Gastrocnemius medialis (tissue), 4 donors: ENCODE measurements at regions not wholly inside any gene's neighbourhood (a gene's known extent, or its start where the extent isn't known, plus 50 kb on each side); places are given as distances from the start of the nearest gene placed in this dataset.

Experiments used
- ATAC-seq, 2 donors: fragments of 150-250 bp; one replicate each; pipeline ENCODE4 v1.9.1; 2016
- DNase-seq, 2 donors: peaks; one replicate each; pipeline ENCODE4 v3.0.0-alpha.2; 2019
- H3K27ac ChIP-seq, 4 donors: fragments of 200-600 bp; sonication (generic); 1 replicate in 1 of 4; 2 replicates in 3 of 4; pipeline ENCODE4 v1.5.1; 2016 to 2018; ENCODE audit warnings: mild to moderate bottlenecking in 2 of 4, moderate library complexity in 1 of 4
- H3K27me3 ChIP-seq, 3 donors: fragments of 200-600 bp; sonication (generic) in 2 of 3; 1 replicate in 1 of 3; 2 replicates in 2 of 3; pipeline versions ENCODE4 v1.5.1 to v1.6.0; 2016 to 2019; ENCODE audit warnings: mild to moderate bottlenecking in 1 of 3, moderate library complexity in 1 of 3
- H3K36me3 ChIP-seq, 2 donors: fragments of 200-600 bp; sonication (generic) in 1 of 2; one replicate each; pipeline ENCODE4 v1.5.1; 2017 to 2018
- H3K4me1 ChIP-seq, 2 donors: fragments of 200-600 bp; sonication (generic) in 1 of 2; one replicate each; pipeline ENCODE4 v1.5.1; 2016 to 2017; ENCODE audit warnings: mild to moderate bottlenecking in 2 of 2
- H3K4me3 ChIP-seq, 4 donors: fragments of 200-600 bp; sonication (generic) in 3 of 4; 1 replicate in 1 of 4; 2 replicates in 3 of 4; pipeline ENCODE4 v1.5.1; 2016 to 2019; ENCODE audit warnings: mild to moderate bottlenecking in 2 of 4
- H3K9me3 ChIP-seq, 3 donors: fragments of 200-600 bp; sonication (generic) in 2 of 3; 1 replicate in 1 of 3; 2 replicates in 2 of 3; pipeline ENCODE4 v1.5.1; 2016 to 2019
- CTCF ChIP-seq, 5 experiments: fragments of 450-650 bp in 3 of 5; fragments of 200-600 bp in 2 of 5; sonication (generic) in 2 of 5; IDR thresholded peaks in 4 of 5; conservative IDR thresholded peaks in 1 of 5; 1 replicate in 4 of 5; 2 replicates in 1 of 5; pipeline ENCODE4 v1.5.1; 2016 to 2019; ENCODE audit warnings: antibody characterized with exemption in 5 of 5, mild to moderate bottlenecking in 3 of 5, moderate library complexity in 3 of 5
- POLR2A ChIP-seq, 2 donors: fragments of 450-650 bp; IDR thresholded peaks; one replicate each; pipeline ENCODE4 v1.6.1; 2017; ENCODE audit warnings: antibody characterized with exemption in 2 of 2, mild to moderate bottlenecking in 2 of 2, moderate library complexity in 2 of 2
- in situ Hi-C, 4 donors: fragments of 200-750 bp; cut with MboI; loops; one replicate each; pipeline versions ENCODE4 v1.15.0 to v1.8.0; 2017; ENCODE audit warnings: low sequenced_read_pairs in 4 of 4
- intact Hi-C: fragments of 100-400 bp; cut with DNase I; formaldehyde crosslinking; loops from one replicate; pipeline ENCODE4 v1.15.1; 2023; ENCODE audit warnings: low total_unique reads

- Histone ChIP-seq H3K27ac (no peak overlapping the region), H3K9me3 (no peaks in the 10 kb centered on the region), H3K4me1 (no peaks in the 10 kb centered on the region), H3K36me3 (no peaks in the 10 kb centered on the region), H3K27me3 (no peaks in the 10 kb centered on the region), H3K4me3 (no peak overlapping the region)
- DNase-seq = no peak
- no peak for ATAC-seq
- intact Hi-C loops = no loop called here
- TF ChIP-seq CTCF (IDR thresholded peaks at IDR 0.05 in 4 of 5, conservative IDR thresholded peaks at IDR 0.05 in 1 of 5) (no peak), POLR2A (IDR thresholded peaks at IDR 0.05) (no peak)
- in situ Hi-C loops = no loop called here
These were observed 262.3 kb upstream of the NOVA1 start for GRCh38 chr14:26860111-26860510.

- in situ Hi-C loops = no loop called here
These were observed 265.9 kb upstream of the NOVA1 start for GRCh38 chr14:26863736-26864135.

GRCh38 chr14:26866721-26867120 lies 268.9 kb upstream of the NOVA1 start:
- Histone ChIP-seq H3K27me3 (no peaks in the 10 kb centered on the region), H3K36me3 (no peaks in the 10 kb centered on the region), H3K4me3 (no peak overlapping the region), H3K4me1 (no peaks in the 10 kb centered on the region), H3K27ac (no peak overlapping the region), H3K9me3 (no peaks in the 10 kb centered on the region)
- TF ChIP-seq POLR2A (IDR thresholded peaks at IDR 0.05) (no peak), CTCF (IDR thresholded peaks at IDR 0.05 in 4 of 5, conservative IDR thresholded peaks at IDR 0.05 in 1 of 5) (no peak)
- in situ Hi-C loops (no loop called here), intact Hi-C loops (no loop called here)
- no peak for ATAC-seq
- DNase-seq = no peak

More at GRCh38 chr14:26863736-26864135, 265.9 kb upstream of the NOVA1 start:
- Histone ChIP-seq H3K27ac (no peak overlapping the region), H3K9me3 (no peaks in the 10 kb centered on the region), H3K4me3 (no peak overlapping the region), H3K4me1 (no peaks in the 10 kb centered on the region), H3K36me3 (no peaks in the 10 kb centered on the region), H3K27me3 (no peaks in the 10 kb centered on the region)
- no peak for ATAC-seq
- intact Hi-C loops = no loop called here
- TF ChIP-seq CTCF (IDR thresholded peaks at IDR 0.05 in 4 of 5, conservative IDR thresholded peaks at IDR 0.05 in 1 of 5) (no peak), POLR2A (IDR thresholded peaks at IDR 0.05) (no peak)
- no peak for DNase-seq

GRCh38 chr14:26867171-26867757 lies 269.4 kb upstream of the NOVA1 start:
- H3K4me1 ChIP-seq = no peaks in the 10 kb centered on the region
- no peaks in the 10 kb centered on the region for H3K9me3 ChIP-seq
- TF ChIP-seq CTCF (IDR thresholded peaks at IDR 0.05 in 4 of 5, conservative IDR thresholded peaks at IDR 0.05 in 1 of 5) (no peak), POLR2A (IDR thresholded peaks at IDR 0.05) (no peak)
- no peak overlapping the region for H3K27ac ChIP-seq
- no peaks in the 10 kb centered on the region for H3K27me3 ChIP-seq
- in situ Hi-C loops = no loop called here
- no peak overlapping the region for H3K4me3 ChIP-seq
- DNase-seq (peak in 1 of 2 donors; percentile 27), ATAC-seq (peak in 1 of 2 donors; percentile 60)
- intact Hi-C loops = no loop called here
- no peaks in the 10 kb centered on the region for H3K36me3 ChIP-seq

- no peak for DNase-seq
- no peaks in the 10 kb centered on the region for H3K27me3 ChIP-seq
- intact Hi-C loops = no loop called here
- H3K9me3 ChIP-seq = no peaks in the 10 kb centered on the region
- in situ Hi-C loops = no loop called here
- no peak for ATAC-seq
- TF ChIP-seq CTCF (IDR thresholded peaks at IDR 0.05 in 4 of 5, conservative IDR thresholded peaks at IDR 0.05 in 1 of 5) = no peak
- no peak for TF ChIP-seq POLR2A (IDR thresholded peaks at IDR 0.05)
- H3K27ac ChIP-seq = no peak overlapping the region
- no peak overlapping the region for H3K4me3 ChIP-seq
- no peaks in the 10 kb centered on the region for H3K36me3 ChIP-seq
- no peaks in the 10 kb centered on the region for H3K4me1 ChIP-seq
These were observed 272.3 kb upstream of the NOVA1 start for GRCh38 chr14:26870096-26870495.
